Heart right ventricle (tissue), 16 donors: ENCODE measurements at regions not wholly inside any gene's neighbourhood (a gene's known extent, or its start where the extent isn't known, plus 50 kb on each side); places are given as distances from the start of the nearest gene placed in this dataset.

Experiments
- ATAC-seq, 8 donors: fragments of 200-7000 bp; cut with Tn5 transposase; one replicate each; pipeline ENCODE4 v1.9.1; 2020; ENCODE audit warnings: mild to moderate bottlenecking in 8 of 8, moderate library complexity in 8 of 8, moderate number of reproducible peaks in 1 of 8
- DNase-seq, 2 donors: peaks; one replicate each; pipeline ENCODE4 v3.0.0-alpha.2; 2020
- H3K27ac ChIP-seq, 10 donors: fragments of 200-600 bp; sonication (generic) in 2 of 10; one replicate each; pipeline versions ENCODE4 v1.5.0 to v1.8.0; 2020 to 2022; ENCODE audit warnings: mild to moderate bottlenecking in 3 of 10
- H3K27me3 ChIP-seq, 7 donors: fragments of 200-600 bp; one replicate each; pipeline ENCODE4 v1.8.0; 2021 to 2022; ENCODE audit warnings: mild to moderate bottlenecking in 2 of 7
- H3K36me3 ChIP-seq, 9 donors: fragments of 200-600 bp; sonication (generic) in 1 of 9; one replicate each; pipeline versions ENCODE4 v1.5.0 to v1.8.0; 2020 to 2022; ENCODE audit warnings: mild to moderate bottlenecking in 2 of 9
- H3K4me1 ChIP-seq, 9 donors: fragments of 200-600 bp; sonication (generic) in 1 of 9; one replicate each; pipeline versions ENCODE4 v1.5.0 to v1.8.0; 2020 to 2022; ENCODE audit warnings: mild to moderate bottlenecking in 4 of 9
- H3K4me3 ChIP-seq, 10 donors: fragments of 200-600 bp; sonication (generic) in 2 of 10; one replicate each; pipeline versions ENCODE4 v1.5.0 to v1.8.0; 2020 to 2022; ENCODE audit warnings: mild to moderate bottlenecking in 7 of 10, moderate library complexity in 2 of 10
- H3K9me3 ChIP-seq, 11 donors: fragments of 200-600 bp in 10 of 11; sonication (generic) in 2 of 11; one replicate each; pipeline versions ENCODE4 v1.5.0 to v1.8.0; 2013 to 2022; ENCODE audit warnings: mild to moderate bottlenecking in 2 of 11, control low read depth in 1 of 11, moderate library complexity in 1 of 11
- WGBS, 2 donors: extraction: QIAGEN DNeasy Blood & Tissue Kit; methylation state at CpG; one replicate each; pipeline ENCODE4 v1.1.7; 2013; ENCODE audit warnings: inconsistent platforms in 1 of 2; 5-methylcytosine and 5-hydroxymethylcytosine counted together
- intact Hi-C, 10 donors: fragments of 100-400 bp; cut with DNase I; formaldehyde crosslinking; loops; one replicate each; pipeline versions ENCODE4 v1.11.1 to v1.14.2; 2022
- TF ChIP-seq, protein P1 (sequence below), 9 donors: fragments of 200-600 bp; sonication (generic) in 2 of 9; IDR thresholded peaks; one replicate each; pipeline versions ENCODE4 v1.5.0 to v1.8.0; 2021 to 2022; ENCODE audit warnings: antibody characterized with exemption in 9 of 9, mild to moderate bottlenecking in 5 of 9, moderate library complexity in 1 of 9
- donor health status: Arrhythmogenic right ventricular cardiomyopathy.
- donor health status: ischemic (EF 13 %, LVEDD 7.1; RV severe dilation, severe dysfunction).
- donor health status: healthy with polysubstance abuse.
- donor health status: DM: no; HTN: yes; CAD: no.
- donor health status: DM: no; HTN: no; CAD: no.
- donor health status: ischemic (EF 25% LVEDD 6.9; RV normal size, moderate dysfunction).
- donor health status: ischemic (EF 25% LVEDD 5.7; RV mildly dilated, moderate dysfunction).
- donor health status: healthy.
- donor health status: DM: yes; HTN: yes; CAD: no.
- donor health status: Ischemic cardiomyopathy.
- donor health status: ischemic (EF 35%, LVEDD 5.7; RV mildly dilated, moderate dysfunction).
- donor health status: nonischemic (EF 11% LVEDD 7.7; RV severe dilation, severe dysfunction).
- donor health status: DM: yes; HTN: yes; CAD: no.
- donor health status: PGD.
- donor health status: ischemic (EF 29% LVEDD 5.4; RV normal size, mild dysfunction).
- donor health status: nonischemic (EF 23%, LVEDD 6.1; RV moderate dilation, normal function).

DNA sequence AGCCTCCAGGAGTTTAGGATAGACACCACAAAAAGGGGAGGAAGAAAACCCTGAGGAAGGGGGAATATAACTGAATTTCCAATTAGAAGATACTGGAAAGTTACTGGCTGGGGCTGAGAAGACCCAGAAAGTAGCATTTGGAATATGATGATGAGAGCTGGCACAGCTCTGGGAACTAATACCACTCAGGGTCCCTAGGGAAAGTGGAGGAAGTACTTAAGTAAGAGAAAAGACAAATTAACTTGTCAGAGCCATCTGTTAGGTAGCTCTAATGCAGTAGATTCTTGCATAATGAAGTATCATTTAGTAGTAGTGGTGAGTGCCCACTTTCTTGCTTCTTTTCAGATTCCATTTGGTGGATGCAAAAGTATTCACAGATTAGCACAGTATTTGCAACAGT lies 90.8 kb upstream of the TSPAN5 start:
- ATAC-seq: no peak
- DNase-seq: no peak
- TF ChIP-seq, protein P1, sequence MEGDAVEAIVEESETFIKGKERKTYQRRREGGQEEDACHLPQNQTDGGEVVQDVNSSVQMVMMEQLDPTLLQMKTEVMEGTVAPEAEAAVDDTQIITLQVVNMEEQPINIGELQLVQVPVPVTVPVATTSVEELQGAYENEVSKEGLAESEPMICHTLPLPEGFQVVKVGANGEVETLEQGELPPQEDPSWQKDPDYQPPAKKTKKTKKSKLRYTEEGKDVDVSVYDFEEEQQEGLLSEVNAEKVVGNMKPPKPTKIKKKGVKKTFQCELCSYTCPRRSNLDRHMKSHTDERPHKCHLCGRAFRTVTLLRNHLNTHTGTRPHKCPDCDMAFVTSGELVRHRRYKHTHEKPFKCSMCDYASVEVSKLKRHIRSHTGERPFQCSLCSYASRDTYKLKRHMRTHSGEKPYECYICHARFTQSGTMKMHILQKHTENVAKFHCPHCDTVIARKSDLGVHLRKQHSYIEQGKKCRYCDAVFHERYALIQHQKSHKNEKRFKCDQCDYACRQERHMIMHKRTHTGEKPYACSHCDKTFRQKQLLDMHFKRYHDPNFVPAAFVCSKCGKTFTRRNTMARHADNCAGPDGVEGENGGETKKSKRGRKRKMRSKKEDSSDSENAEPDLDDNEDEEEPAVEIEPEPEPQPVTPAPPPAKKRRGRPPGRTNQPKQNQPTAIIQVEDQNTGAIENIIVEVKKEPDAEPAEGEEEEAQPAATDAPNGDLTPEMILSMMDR (IDR thresholded peaks at IDR 0.05): no peak
- H3K9me3 ChIP-seq: no peaks in the 10 kb centered on the region
- H3K36me3 ChIP-seq: no peaks in the 10 kb centered on the region
- intact Hi-C loops: loop anchor here in 1 of 10 donors (10.0 kb wide), 1 partner anchor 656 kb away; no protein-coding TSS in a partner anchor
- no peak overlapping the region for H3K27ac ChIP-seq
- no peaks in the 10 kb centered on the region for H3K4me1 ChIP-seq
- H3K27me3 ChIP-seq: no peaks in the 10 kb centered on the region
- no peak overlapping the region for H3K4me3 ChIP-seq

DNA sequence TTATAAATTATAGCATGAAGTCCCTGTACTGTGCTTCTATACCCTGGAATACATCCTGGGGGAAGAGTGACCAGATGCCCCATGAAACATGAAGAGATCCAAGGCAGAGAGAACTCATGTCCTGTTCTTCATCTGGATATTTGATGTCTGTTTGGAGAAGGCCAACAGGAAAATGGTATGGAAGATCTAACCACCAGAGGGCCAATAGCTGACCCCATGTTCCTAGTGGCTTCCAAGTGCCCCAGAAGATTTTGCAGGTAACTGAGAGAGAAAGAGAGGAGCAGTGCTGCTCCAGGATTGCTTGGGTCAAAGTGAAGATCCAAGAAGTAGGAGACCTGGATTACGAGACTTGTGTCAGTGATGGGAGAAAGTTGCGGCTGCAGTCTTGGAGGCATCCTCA lies 90.2 kb upstream of the TSPAN5 start:
- Histone ChIP-seq H3K4me3 (no peak overlapping the region), H3K4me1 (no peaks in the 10 kb centered on the region)

DNA sequence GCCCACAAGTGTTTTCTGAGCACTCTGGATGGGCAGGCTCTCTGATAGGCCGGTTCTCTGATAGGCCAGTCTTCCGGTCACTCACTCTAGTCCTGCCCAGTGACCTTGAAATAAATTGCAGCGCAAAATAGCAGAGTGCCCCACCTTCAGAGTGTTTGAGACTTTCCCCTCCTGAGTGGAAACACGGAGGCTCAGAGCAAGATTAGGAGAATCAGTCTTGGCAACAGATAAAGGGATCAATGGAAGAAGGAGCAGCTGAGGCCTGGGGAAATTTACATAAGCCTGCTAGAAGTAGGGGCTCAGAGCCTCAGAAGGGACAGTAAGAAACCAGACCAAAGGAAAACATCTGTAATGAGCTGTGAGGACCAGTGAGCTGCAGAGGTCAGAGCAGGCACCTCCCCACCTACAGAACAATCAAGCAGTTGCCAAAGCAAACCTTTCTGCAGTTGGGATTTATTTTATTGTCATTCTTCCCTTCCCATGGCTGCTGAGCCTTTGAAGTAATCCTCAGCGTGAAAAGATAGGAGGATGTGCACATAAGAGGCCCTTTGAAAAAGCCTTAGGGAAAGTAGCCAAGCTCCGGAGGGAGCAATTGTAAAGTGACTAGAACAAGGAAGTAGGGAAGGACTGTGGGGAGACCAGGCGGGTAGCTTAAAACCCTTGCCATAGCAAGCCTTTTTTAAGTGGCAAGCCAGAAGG lies 89.1 kb upstream of the TSPAN5 start:
- ATAC-seq (no peak), DNase-seq (no peak)
- Histone ChIP-seq H3K4me3 (no peak overlapping the region), H3K9me3 (no peaks in the 10 kb centered on the region), H3K27me3 (no peaks in the 10 kb centered on the region), H3K4me1 (no peaks in the 10 kb centered on the region), H3K27ac (no peak overlapping the region), H3K36me3 (no peaks in the 10 kb centered on the region)
- WGBS, 2 donors: 84 to 86% methylated on average over 7 of the region's 7 CpGs
- TF ChIP-seq, protein P1 (IDR thresholded peaks at IDR 0.05): no peak
- intact Hi-C loops: loop anchor here in 1 of 10 donors (10.0 kb wide), 1 partner anchor 657 kb away; no protein-coding TSS in a partner anchor

More for the DNA sequence above, 90.2 kb upstream of the TSPAN5 start:
- 94 to 95% methylated on average over 2 of the region's 2 CpGs for WGBS, 2 donors
- H3K27me3 ChIP-seq: no peaks in the 10 kb centered on the region
- no peaks in the 10 kb centered on the region for H3K36me3 ChIP-seq
- TF ChIP-seq, protein P1 (IDR thresholded peaks at IDR 0.05): no peak
- DNase-seq (no peak), ATAC-seq (no peak)
- intact Hi-C loops: loop anchor here in 1 of 10 donors (10.0 kb wide), 1 partner anchor 656 kb away; no protein-coding TSS in a partner anchor
- H3K27ac ChIP-seq: no peak overlapping the region
- H3K9me3 ChIP-seq: no peaks in the 10 kb centered on the region

DNA sequence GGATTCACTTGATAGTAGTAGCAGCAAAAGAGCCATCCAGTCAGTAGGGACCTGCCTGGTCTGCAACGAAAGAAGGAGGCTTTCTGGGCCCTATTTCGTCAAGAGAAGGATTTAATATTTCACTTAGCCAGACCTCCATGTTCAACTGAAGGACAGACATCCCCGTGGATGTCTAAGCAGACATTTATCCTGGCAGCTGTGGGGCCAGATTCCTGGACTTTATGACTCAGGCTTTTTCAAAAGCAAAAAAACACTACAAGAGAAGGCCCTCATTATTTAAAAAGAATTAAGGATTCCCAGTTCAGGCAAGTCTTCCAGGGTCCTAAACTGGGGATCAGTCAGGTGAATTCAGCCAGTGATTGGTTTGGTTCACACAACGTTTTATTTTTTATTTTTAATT lies 88.5 kb upstream of the TSPAN5 start:
- intact Hi-C loops: loop anchor here in 1 of 10 donors (10.0 kb wide), 1 partner anchor 658 kb away; no protein-coding TSS in a partner anchor
- H3K4me3 ChIP-seq: no peak overlapping the region

More for the DNA sequence above, 88.5 kb upstream of the TSPAN5 start:
- no peaks in the 10 kb centered on the region for H3K9me3 ChIP-seq
- DNase-seq: no peak
- 88 to 90% methylated on average over 4 of the region's 4 CpGs for WGBS, 2 donors
- H3K27ac ChIP-seq: no peak overlapping the region
- TF ChIP-seq, protein P1 (IDR thresholded peaks at IDR 0.05): no peak
- ATAC-seq: no peak
- no peaks in the 10 kb centered on the region for H3K27me3 ChIP-seq
- H3K4me1 ChIP-seq: no peaks in the 10 kb centered on the region
- H3K36me3 ChIP-seq: no peaks in the 10 kb centered on the region
